ENCODE measurements at regions not wholly inside any gene's neighbourhood (a gene's known extent, or its start where the extent isn't known, plus 50 kb on each side); places are given as distances from the start of the nearest gene placed in this dataset.

DNA sequence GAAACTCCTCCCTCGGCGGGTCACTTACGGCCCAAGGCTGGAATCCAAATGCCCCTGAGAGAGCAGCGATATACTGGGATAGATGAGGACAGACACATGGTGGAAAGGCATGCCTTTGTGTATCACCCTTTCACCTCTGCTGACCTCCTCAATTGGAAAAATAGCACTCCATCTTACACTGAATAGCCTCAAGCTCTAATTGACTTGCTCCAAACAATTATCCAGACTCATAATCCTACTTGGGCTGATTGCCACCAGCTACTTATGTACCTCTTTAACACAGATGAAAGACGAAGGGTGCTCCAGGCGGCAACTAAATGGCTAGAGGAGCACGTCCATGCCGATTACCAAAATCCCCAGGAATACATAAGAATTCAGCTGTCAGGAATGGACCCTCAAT, 1142.2 kb downstream of the ARAP2 start:
- TF ChIP-seq, protein P1, sequence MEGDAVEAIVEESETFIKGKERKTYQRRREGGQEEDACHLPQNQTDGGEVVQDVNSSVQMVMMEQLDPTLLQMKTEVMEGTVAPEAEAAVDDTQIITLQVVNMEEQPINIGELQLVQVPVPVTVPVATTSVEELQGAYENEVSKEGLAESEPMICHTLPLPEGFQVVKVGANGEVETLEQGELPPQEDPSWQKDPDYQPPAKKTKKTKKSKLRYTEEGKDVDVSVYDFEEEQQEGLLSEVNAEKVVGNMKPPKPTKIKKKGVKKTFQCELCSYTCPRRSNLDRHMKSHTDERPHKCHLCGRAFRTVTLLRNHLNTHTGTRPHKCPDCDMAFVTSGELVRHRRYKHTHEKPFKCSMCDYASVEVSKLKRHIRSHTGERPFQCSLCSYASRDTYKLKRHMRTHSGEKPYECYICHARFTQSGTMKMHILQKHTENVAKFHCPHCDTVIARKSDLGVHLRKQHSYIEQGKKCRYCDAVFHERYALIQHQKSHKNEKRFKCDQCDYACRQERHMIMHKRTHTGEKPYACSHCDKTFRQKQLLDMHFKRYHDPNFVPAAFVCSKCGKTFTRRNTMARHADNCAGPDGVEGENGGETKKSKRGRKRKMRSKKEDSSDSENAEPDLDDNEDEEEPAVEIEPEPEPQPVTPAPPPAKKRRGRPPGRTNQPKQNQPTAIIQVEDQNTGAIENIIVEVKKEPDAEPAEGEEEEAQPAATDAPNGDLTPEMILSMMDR (IDR thresholded peaks at IDR 0.05; ENCODE audit: unreplicated experiment in 3 of 3): no peak
- H3K9me3 Mint-ChIP-seq: no peaks in the 10 kb centered on the region
- no peaks in the 10 kb centered on the region for H3K27me3 Mint-ChIP-seq (ENCODE audit: low read depth)

DNA sequence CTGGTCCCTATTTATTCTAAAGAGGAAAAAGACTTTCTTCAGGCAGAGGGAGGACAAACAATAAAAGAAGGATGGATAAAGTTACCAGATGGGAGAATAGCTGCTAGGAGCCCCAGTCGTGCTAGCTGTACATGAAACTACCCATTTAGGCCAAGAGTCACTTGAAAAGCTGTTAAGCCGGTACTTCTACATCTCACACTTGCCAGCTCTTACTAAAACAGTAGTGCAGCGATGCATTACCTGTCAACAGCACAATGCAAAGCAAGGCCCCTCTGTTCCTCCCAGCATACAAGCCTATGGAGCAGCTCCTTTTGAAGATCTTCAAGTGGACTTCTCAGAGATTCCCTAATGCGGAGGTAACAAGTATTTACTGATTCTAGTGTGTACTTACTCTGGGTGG, 1138.8 kb downstream of the ARAP2 start:
- peaks cover 7% of the 10 kb centered on the region for H3K9me3 Mint-ChIP-seq
- no peaks in the 10 kb centered on the region for H3K27me3 Mint-ChIP-seq (ENCODE audit: low read depth)
- H3K27ac Mint-ChIP-seq: no peak overlapping the region
- TF ChIP-seq, protein P1 (IDR thresholded peaks at IDR 0.05; ENCODE audit: unreplicated experiment in 3 of 3): no peak
- H3K4me3 Mint-ChIP-seq: no peak overlapping the region
- no peaks in the 10 kb centered on the region for H3K36me3 Mint-ChIP-seq (ENCODE audit: low read depth)
- no peaks in the 10 kb centered on the region for H3K4me1 Mint-ChIP-seq

More for the DNA sequence above, 1142.2 kb downstream of the ARAP2 start:
- no peaks in the 10 kb centered on the region for H3K36me3 Mint-ChIP-seq (ENCODE audit: low read depth)
- no peaks in the 10 kb centered on the region for H3K4me1 Mint-ChIP-seq
- H3K27ac Mint-ChIP-seq: no peak overlapping the region
- H3K4me3 Mint-ChIP-seq: no peak overlapping the region

DNA sequence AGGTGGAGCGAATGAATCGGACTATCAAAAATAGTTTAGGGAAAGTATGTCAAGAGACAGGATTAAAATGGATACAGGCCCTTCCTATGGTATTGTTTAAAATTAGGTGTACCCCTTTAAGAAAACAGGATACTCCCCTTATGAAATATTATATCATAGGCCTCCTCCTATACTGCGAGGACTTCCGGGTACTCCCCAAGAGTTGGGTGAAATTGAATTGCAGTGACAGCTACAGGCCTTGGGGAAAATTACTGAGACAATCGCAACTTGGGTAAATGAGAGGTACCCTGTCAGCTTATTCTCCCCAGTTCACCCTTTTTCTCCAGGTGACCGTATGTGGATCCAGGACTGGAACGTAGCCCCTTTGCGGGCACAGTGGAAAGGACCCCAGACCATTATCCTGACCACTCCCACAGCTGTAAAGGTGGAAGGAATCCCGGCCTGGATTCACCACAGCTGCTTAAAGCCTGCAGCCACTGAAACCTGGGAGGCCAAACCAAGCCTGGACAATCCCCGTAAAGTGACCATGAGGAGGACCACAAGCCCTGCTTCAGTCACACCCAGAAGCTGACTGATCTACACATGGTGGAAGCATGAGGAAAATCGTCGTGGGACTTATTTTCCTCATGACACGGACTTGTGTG, 1138.1 kb downstream of the ARAP2 start:
- TF ChIP-seq, protein P1 (IDR thresholded peaks at IDR 0.05; ENCODE audit: unreplicated experiment in 3 of 3): no peak
- H3K36me3 Mint-ChIP-seq (ENCODE audit: low read depth): no peaks in the 10 kb centered on the region
- H3K27me3 Mint-ChIP-seq (ENCODE audit: low read depth): no peaks in the 10 kb centered on the region
- H3K4me3 Mint-ChIP-seq: no peak overlapping the region
- H3K27ac Mint-ChIP-seq: no peak overlapping the region
- H3K4me1 Mint-ChIP-seq: no peaks in the 10 kb centered on the region
- peaks cover 7% of the 10 kb centered on the region for H3K9me3 Mint-ChIP-seq

DNA sequence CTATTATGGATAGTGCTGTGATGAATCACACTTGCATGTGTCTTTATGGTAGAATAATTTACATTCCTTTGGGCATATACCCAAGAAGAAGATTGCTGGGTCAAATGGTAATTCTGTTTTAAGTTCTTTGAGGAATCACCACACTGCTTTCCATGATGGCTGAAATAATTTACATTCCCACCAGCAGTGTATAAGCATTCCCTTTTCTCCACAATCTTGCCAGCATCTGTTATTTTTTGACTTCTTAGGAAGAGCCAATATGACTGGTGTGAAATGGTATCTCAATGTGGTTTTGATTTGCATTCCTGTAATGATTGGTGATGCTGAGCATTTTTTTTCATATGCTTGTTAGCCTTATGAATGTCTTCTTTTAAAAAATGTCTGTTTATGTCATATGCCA, 1120.2 kb downstream of the ARAP2 start:
- Mint-ChIP-seq H3K9me3 (no peaks in the 10 kb centered on the region), H3K4me3 (no peak overlapping the region), H3K27ac (no peak overlapping the region), H3K4me1 (no peaks in the 10 kb centered on the region), H3K36me3 (ENCODE audit: low read depth) (no peaks in the 10 kb centered on the region), H3K27me3 (ENCODE audit: low read depth) (no peaks in the 10 kb centered on the region)
- TF ChIP-seq, protein P1 (IDR thresholded peaks at IDR 0.05; ENCODE audit: unreplicated experiment in 3 of 3): no peak

DNA sequence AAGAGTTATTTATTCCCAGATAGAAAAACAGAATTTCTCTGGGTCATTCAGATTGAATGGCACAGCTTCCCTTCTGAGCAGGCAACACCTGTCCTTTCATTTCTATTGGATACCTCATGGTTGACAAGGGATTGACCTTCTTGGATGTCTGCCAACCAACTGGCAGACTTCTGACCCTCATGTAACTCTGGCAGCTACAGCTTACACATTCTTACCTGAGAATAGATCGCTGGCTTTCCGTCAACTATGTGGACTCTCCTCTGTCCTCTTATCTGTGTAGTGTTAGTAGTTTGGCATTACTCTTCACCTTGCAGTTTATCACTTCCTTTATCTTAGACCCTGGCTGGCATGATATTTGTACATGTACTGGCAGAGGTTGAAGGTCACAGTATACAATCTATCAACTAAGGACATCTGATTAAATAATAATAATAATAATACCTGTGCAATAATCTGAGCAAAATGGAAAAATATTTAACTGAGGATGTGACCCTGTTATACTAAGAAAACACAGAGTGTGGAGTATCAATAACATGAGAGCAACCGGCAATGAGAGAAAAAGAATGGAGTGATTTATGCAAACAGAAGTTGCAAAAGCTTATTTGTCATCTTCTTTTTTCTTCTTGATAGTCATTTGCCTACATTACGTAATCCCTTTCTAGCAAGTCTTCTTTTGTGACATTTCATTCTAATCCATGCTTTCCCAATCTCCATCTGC, 1118.2 kb downstream of the ARAP2 start:
- no peaks in the 10 kb centered on the region for H3K27me3 Mint-ChIP-seq (ENCODE audit: low read depth)
- no peaks in the 10 kb centered on the region for H3K4me1 Mint-ChIP-seq
- no peak overlapping the region for H3K27ac Mint-ChIP-seq
- no peaks in the 10 kb centered on the region for H3K9me3 Mint-ChIP-seq
- H3K4me3 Mint-ChIP-seq: no peak overlapping the region
- TF ChIP-seq, protein P1 (IDR thresholded peaks at IDR 0.05; ENCODE audit: unreplicated experiment in 3 of 3): no peak
- H3K36me3 Mint-ChIP-seq (ENCODE audit: low read depth): no peaks in the 10 kb centered on the region

DNA sequence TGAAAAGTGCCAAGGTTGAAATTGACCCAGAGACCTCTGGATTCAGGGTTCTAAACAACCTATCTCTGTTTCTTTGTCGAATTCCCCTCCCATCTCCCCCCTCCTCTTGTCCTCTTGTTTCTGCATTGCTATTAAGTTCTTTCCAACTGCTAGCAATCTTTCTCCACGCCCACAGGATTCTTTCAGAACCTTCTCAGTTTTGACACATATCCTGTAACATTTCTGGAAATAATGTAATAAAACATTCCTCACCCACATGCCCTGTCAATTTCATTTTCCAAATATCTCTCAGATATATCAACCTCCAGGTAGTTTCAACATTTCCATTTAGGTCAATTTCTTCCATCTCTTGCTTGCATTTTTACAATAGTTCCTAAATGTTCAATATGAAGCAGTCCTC, 1105.9 kb downstream of the ARAP2 start:
- no peaks in the 10 kb centered on the region for H3K27me3 Mint-ChIP-seq (ENCODE audit: low read depth)
- no peak overlapping the region for H3K27ac Mint-ChIP-seq
- H3K4me3 Mint-ChIP-seq: no peak overlapping the region
- no peaks in the 10 kb centered on the region for H3K4me1 Mint-ChIP-seq
- peaks cover 18% of the 10 kb centered on the region for H3K9me3 Mint-ChIP-seq
- H3K36me3 Mint-ChIP-seq (ENCODE audit: low read depth): no peaks in the 10 kb centered on the region
- TF ChIP-seq, protein P1 (IDR thresholded peaks at IDR 0.05; ENCODE audit: unreplicated experiment in 3 of 3): no peak

Data from nephron (organoid).